ENCODE measurements at regions not wholly inside any gene's neighbourhood (a gene's known extent, or its start where the extent isn't known, plus 50 kb on each side); places are given as distances from the start of the nearest gene placed in this dataset.
"Not testable (repeated sequence)": the region's sequence is repeated elsewhere in the genome, so short reads cannot be mapped to it uniquely, and the experiment has no call there.

- intact Hi-C loops (cut with DNase I) = loop anchor here in 1 of 3 donors (10.0 kb wide), 1 partner anchor 581 kb away; no protein-coding TSS in a partner anchor
- Histone ChIP-seq H3K4me3 (no peak overlapping the region), H3K36me3 (no peaks in the 10 kb centered on the region), H3K4me1 (no peaks in the 10 kb centered on the region), H3K27me3 (no peaks in the 10 kb centered on the region), H3K9me3 (no peaks in the 10 kb centered on the region), H3K27ac (no peak overlapping the region)
- ATAC-seq (no peak), DNase-seq (no peak), FAIRE-seq (no peak)
- TF ChIP-seq, protein P1, sequence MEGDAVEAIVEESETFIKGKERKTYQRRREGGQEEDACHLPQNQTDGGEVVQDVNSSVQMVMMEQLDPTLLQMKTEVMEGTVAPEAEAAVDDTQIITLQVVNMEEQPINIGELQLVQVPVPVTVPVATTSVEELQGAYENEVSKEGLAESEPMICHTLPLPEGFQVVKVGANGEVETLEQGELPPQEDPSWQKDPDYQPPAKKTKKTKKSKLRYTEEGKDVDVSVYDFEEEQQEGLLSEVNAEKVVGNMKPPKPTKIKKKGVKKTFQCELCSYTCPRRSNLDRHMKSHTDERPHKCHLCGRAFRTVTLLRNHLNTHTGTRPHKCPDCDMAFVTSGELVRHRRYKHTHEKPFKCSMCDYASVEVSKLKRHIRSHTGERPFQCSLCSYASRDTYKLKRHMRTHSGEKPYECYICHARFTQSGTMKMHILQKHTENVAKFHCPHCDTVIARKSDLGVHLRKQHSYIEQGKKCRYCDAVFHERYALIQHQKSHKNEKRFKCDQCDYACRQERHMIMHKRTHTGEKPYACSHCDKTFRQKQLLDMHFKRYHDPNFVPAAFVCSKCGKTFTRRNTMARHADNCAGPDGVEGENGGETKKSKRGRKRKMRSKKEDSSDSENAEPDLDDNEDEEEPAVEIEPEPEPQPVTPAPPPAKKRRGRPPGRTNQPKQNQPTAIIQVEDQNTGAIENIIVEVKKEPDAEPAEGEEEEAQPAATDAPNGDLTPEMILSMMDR (IDR thresholded peaks at IDR 0.05) = no peak
- 53 to 68% methylated on average over 3 of the region's 3 CpGs for WGBS, 2 donors
Measured at GRCh38 chr7:104264285-104264684, 56.5 kb upstream of the ORC5 start.

DNA sequence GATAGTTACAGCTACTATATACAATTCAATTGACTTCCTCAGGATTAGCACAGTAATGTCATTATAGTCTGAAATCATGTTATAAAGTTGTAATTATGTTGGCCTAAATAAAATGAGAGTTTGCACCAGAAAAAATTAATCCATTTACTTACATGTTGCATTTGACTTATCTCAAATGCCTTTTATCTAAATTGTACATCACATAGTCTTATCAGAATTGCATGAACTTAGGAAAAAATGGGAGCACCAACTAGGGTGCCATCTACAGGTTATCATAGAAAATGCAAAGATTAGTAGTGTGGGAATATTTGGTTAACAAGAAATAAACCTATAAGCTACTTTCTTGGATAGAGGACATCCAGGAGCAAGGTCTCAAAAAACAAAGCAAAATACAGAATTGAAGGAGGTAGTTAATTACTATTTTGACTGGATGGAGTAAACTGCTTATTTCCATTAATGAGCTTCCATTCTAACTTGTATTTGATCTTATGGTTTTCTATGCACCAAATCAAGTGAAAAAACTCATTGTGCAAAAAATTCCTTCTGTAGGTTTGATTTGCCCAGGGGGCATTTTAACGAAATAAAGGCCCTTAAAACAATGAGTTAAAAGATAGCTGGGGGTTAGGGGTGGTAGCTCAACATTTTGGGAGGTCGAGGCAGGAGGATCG, 60.0 kb upstream of the ORC5 start:
- TF ChIP-seq, protein P1 (IDR thresholded peaks at IDR 0.05) = peak in 1 of 4 donors; percentile 28
- Histone ChIP-seq H3K9me3 (no peaks in the 10 kb centered on the region), H3K4me3 (no peak overlapping the region), H3K27ac (no peak overlapping the region), H3K27me3 (no peaks in the 10 kb centered on the region), H3K4me1 (no peaks in the 10 kb centered on the region), H3K36me3 (no peaks in the 10 kb centered on the region)
- intact Hi-C loops (cut with DNase I) = loop anchor here in 1 of 3 donors (10.0 kb wide), 1 partner anchor 577 kb away; no protein-coding TSS in a partner anchor
- ATAC-seq (peak in 1 of 4 donors; percentile 33), FAIRE-seq (peak; percentile 81), DNase-seq (no peak)
- 41 to 45% methylated on average over 3 of the region's 3 CpGs for WGBS, 2 donors

DNA sequence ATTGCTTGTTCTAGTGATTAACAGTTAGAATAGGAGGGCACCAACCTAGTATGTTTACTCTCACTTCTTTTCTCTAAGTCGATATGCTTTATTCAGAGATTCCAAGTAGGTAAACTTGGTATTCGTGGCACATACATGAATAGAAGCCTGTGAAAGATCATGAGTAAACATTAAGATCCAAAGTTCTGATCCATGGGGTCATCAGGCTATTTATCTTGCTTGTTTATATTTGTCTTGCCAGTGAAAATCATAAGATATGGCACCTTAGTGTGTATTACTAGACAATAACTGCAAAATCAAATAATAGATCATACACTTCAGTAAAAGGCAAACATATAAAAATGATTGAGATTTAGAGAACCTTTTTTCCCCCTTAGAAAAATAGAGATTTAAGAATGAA, 56.5 kb upstream of the LHFPL3 start:
- intact Hi-C loops (cut with DNase I) = no loop called here
- Histone ChIP-seq H3K4me1 (no peaks in the 10 kb centered on the region), H3K27me3 (no peaks in the 10 kb centered on the region), H3K27ac (no peak overlapping the region), H3K36me3 (no peaks in the 10 kb centered on the region), H3K4me3 (no peak overlapping the region), H3K9me3 (no peaks in the 10 kb centered on the region)
- TF ChIP-seq, protein P1 (IDR thresholded peaks at IDR 0.05) = no peak
- no peak for FAIRE-seq
- no peak for ATAC-seq
- WGBS, 2 donors = 38 to 47% methylated on average over 2 of the region's 2 CpGs
- DNase-seq = no peak

GRCh38 chr7:104272767-104273384, 55.5 kb upstream of the LHFPL3 start:
- H3K36me3 ChIP-seq = no peaks in the 10 kb centered on the region
- no peaks in the 10 kb centered on the region for H3K27me3 ChIP-seq
- TF ChIP-seq, protein P1 (IDR thresholded peaks at IDR 0.05) = peak in 3 of 4 donors; percentile 32 to 46 (median 33)
- intact Hi-C loops (cut with DNase I) = no loop called here
- 72 to 82% methylated on average over 5 of the region's 5 CpGs for WGBS, 2 donors
- H3K4me3 ChIP-seq = no peak overlapping the region
- H3K4me1 ChIP-seq = no peaks in the 10 kb centered on the region
- no peak for FAIRE-seq
- H3K27ac ChIP-seq = no peak overlapping the region
- peak in 1 of 6 donors; percentile 13 for DNase-seq
- no peaks in the 10 kb centered on the region for H3K9me3 ChIP-seq
- ATAC-seq = peak in 3 of 4 donors; percentile 42 to 65 (median 51)

DNA sequence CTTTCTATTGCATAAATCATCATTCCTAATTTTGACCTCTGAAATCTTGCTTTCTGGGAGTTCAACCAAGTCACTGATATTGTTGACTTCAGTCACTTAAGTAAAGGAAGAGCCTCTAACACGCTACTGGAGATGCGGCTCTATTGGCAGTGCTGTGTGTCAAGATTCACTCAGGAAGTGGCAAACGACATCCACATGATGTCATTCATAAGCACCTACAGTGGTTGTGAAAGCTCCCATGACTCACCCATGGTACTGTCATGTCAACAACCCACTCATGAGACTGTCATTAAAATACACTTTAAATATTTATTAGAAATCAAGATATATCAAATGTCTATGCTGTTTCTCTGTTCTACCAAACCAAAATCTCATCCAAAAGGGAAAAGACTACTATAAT, 52.5 kb upstream of the LHFPL3 start:
- H3K27ac ChIP-seq = no peak overlapping the region
- no peaks in the 10 kb centered on the region for H3K27me3 ChIP-seq
- H3K4me3 ChIP-seq = no peak overlapping the region
- DNase-seq (no peak), FAIRE-seq (no peak), ATAC-seq (no peak)
- TF ChIP-seq, protein P1 (IDR thresholded peaks at IDR 0.05) = no peak
- 34 to 78% methylated on average over 3 of the region's 3 CpGs for WGBS, 2 donors
- no peaks in the 10 kb centered on the region for H3K9me3 ChIP-seq
- no peaks in the 10 kb centered on the region for H3K36me3 ChIP-seq
- intact Hi-C loops (cut with DNase I) = no loop called here
- H3K4me1 ChIP-seq = no peaks in the 10 kb centered on the region

DNA sequence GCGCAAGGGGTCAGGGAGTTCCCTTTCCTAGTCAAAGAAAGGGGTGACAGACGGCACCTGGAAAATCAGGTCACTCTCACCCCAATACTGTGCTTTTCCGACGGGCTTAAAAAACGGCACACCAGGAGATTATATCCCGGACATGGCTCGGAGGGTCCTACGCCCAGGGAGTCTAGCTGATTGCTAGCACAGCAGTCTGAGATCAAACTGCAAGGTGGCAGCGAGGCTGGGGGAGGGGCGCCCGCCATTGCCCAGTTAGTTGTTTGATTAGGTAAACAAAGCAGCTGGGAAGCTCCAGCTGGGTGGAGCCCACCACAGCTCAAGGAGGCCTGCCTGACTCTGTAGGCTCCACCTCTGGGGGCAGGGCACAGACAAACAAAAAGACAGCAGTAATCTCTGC, 51.7 kb upstream of the LHFPL3 start:
- intact Hi-C loops (cut with DNase I); ATAC-seq: not testable (repeated sequence)

More for the DNA sequence above, 51.7 kb upstream of the LHFPL3 start:
- H3K27me3 ChIP-seq, H3K36me3 ChIP-seq, H3K4me1 ChIP-seq, FAIRE-seq, H3K4me3 ChIP-seq, H3K27ac ChIP-seq, DNase-seq, H3K9me3 ChIP-seq: not testable (repeated sequence)
- 78 to 86% methylated on average over 9 to 10 of the region's 11 CpGs for WGBS, 2 donors
